Stomach (tissue), 4 donors: ENCODE measurements at regions not wholly inside any gene's neighbourhood (a gene's known extent, or its start where the extent isn't known, plus 50 kb on each side); places are given as distances from the start of the nearest gene placed in this dataset.

Experiments
- CTCF ChIP-seq, 7 experiments: fragments of 450-650 bp in 4 of 7; fragments of 200-600 bp in 3 of 7; sonication (generic) in 3 of 7; IDR thresholded peaks; one replicate each; pipeline ENCODE4 v1.5.1; 2016 to 2019; ENCODE audit warnings: antibody characterized with exemption in 7 of 7, control low read depth in 2 of 7, mild to moderate bottlenecking in 1 of 7
- EP300 ChIP-seq: sonication (generic); formaldehyde crosslinking; IDR thresholded peaks from one replicate; pipeline ENCODE4 v1.6.1; 2017; ENCODE audit warnings: antibody characterized with exemption

- TF ChIP-seq CTCF (IDR thresholded peaks at IDR 0.05) (no peak), EP300 (no peak)
Measured at GRCh38 chr2:80852808-80853139, 548.2 kb upstream of the LRRTM1 start.
